H1 (cell line): ENCODE measurements at regions not wholly inside any gene's neighbourhood (a gene's known extent, or its start where the extent isn't known, plus 50 kb on each side); places are given as distances from the start of the nearest gene placed in this dataset.

Experiments used
- BRCA1 ChIP-seq: IDR thresholded peaks from 2 replicates; pipeline ENCODE4 v1.6.1; 2012; ENCODE audit warnings: low read depth, low read length, improper control_type of control experiment
- TF ChIP-seq, protein P1 (sequence below): fragments of 300-600 bp; sonication (generic); IDR thresholded peaks from 2 replicates; pipeline ENCODE4 v1.7.1; 2012; ENCODE audit warnings: low read length, moderate library complexity, mild to moderate bottlenecking, inconsistent platforms; ENCODE audit not compliant: insufficient replicate concordance

DNA sequence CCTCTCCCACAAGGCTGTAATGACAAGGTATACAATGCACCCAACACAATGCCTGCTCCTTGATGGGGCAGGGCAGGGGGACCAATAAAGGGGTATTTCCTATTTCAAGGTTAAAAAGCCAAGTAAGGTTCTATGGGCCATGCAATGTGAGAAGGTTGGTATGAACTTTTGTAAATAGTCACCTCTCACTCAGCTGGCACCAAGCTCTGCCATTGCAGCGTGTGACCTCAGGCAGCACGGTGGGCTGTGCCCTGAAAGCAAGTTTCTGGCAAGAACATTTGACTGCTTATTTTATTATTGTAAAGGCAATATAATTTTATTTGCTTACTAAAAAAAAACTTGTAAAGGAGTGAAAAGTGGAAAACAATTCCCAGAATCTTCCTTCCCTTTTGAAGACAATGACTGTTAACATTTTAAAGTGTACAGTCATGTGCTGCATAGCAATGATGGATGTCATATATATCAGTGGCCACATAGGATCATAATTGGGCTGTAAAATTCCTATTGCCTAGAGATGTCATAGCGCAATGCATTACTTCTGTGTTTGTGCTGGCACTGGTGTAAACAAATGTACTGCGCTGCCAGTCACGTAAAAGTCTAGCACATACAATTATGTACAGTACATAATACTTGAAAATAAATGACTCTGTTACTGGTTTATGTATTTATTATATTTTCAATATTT is 167.3 kb upstream of the RORA start (continued):
- TF ChIP-seq, protein P1, sequence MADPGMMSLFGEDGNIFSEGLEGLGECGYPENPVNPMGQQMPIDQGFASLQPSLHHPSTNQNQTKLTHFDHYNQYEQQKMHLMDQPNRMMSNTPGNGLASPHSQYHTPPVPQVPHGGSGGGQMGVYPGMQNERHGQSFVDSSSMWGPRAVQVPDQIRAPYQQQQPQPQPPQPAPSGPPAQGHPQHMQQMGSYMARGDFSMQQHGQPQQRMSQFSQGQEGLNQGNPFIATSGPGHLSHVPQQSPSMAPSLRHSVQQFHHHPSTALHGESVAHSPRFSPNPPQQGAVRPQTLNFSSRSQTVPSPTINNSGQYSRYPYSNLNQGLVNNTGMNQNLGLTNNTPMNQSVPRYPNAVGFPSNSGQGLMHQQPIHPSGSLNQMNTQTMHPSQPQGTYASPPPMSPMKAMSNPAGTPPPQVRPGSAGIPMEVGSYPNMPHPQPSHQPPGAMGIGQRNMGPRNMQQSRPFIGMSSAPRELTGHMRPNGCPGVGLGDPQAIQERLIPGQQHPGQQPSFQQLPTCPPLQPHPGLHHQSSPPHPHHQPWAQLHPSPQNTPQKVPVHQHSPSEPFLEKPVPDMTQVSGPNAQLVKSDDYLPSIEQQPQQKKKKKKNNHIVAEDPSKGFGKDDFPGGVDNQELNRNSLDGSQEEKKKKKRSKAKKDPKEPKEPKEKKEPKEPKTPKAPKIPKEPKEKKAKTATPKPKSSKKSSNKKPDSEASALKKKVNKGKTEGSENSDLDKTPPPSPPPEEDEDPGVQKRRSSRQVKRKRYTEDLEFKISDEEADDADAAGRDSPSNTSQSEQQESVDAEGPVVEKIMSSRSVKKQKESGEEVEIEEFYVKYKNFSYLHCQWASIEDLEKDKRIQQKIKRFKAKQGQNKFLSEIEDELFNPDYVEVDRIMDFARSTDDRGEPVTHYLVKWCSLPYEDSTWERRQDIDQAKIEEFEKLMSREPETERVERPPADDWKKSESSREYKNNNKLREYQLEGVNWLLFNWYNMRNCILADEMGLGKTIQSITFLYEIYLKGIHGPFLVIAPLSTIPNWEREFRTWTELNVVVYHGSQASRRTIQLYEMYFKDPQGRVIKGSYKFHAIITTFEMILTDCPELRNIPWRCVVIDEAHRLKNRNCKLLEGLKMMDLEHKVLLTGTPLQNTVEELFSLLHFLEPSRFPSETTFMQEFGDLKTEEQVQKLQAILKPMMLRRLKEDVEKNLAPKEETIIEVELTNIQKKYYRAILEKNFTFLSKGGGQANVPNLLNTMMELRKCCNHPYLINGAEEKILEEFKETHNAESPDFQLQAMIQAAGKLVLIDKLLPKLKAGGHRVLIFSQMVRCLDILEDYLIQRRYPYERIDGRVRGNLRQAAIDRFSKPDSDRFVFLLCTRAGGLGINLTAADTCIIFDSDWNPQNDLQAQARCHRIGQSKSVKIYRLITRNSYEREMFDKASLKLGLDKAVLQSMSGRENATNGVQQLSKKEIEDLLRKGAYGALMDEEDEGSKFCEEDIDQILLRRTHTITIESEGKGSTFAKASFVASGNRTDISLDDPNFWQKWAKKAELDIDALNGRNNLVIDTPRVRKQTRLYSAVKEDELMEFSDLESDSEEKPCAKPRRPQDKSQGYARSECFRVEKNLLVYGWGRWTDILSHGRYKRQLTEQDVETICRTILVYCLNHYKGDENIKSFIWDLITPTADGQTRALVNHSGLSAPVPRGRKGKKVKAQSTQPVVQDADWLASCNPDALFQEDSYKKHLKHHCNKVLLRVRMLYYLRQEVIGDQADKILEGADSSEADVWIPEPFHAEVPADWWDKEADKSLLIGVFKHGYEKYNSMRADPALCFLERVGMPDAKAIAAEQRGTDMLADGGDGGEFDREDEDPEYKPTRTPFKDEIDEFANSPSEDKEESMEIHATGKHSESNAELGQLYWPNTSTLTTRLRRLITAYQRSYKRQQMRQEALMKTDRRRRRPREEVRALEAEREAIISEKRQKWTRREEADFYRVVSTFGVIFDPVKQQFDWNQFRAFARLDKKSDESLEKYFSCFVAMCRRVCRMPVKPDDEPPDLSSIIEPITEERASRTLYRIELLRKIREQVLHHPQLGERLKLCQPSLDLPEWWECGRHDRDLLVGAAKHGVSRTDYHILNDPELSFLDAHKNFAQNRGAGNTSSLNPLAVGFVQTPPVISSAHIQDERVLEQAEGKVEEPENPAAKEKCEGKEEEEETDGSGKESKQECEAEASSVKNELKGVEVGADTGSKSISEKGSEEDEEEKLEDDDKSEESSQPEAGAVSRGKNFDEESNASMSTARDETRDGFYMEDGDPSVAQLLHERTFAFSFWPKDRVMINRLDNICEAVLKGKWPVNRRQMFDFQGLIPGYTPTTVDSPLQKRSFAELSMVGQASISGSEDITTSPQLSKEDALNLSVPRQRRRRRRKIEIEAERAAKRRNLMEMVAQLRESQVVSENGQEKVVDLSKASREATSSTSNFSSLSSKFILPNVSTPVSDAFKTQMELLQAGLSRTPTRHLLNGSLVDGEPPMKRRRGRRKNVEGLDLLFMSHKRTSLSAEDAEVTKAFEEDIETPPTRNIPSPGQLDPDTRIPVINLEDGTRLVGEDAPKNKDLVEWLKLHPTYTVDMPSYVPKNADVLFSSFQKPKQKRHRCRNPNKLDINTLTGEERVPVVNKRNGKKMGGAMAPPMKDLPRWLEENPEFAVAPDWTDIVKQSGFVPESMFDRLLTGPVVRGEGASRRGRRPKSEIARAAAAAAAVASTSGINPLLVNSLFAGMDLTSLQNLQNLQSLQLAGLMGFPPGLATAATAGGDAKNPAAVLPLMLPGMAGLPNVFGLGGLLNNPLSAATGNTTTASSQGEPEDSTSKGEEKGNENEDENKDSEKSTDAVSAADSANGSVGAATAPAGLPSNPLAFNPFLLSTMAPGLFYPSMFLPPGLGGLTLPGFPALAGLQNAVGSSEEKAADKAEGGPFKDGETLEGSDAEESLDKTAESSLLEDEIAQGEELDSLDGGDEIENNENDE, result no peak
- no peak for TF ChIP-seq BRCA1
